ENCODE measurements at regions not wholly inside any gene's neighbourhood (a gene's known extent, or its start where the extent isn't known, plus 50 kb on each side); places are given as distances from the start of the nearest gene placed in this dataset.

GRCh38 chr6:100167585-100167984, 173.6 kb upstream of the MCHR2 start:
- H3K9me2 ChIP-seq (ENCODE audit: insufficient read depth): no peaks in the 10 kb centered on the region
- H3K4me1 ChIP-seq (replicated peaks; ENCODE audit: insufficient read depth): no peaks in the 10 kb centered on the region
- no peak overlapping the region for H3K27ac ChIP-seq
- no peaks in the 10 kb centered on the region for H3F3A ChIP-seq (ENCODE audit: insufficient read depth, low read depth)
- H4K20me1 ChIP-seq (ENCODE audit: insufficient read depth): no peaks in the 10 kb centered on the region
- H3K27me3 ChIP-seq (ENCODE audit: insufficient read depth, low read depth): no peaks in the 10 kb centered on the region
- no peak overlapping the region for H2AFZ ChIP-seq
- no peak for DNase-seq
- TF ChIP-seq EZH2 (IDR thresholded peaks at IDR 0.05; ENCODE audit: low read depth): no peak
- TF ChIP-seq, protein P1, sequence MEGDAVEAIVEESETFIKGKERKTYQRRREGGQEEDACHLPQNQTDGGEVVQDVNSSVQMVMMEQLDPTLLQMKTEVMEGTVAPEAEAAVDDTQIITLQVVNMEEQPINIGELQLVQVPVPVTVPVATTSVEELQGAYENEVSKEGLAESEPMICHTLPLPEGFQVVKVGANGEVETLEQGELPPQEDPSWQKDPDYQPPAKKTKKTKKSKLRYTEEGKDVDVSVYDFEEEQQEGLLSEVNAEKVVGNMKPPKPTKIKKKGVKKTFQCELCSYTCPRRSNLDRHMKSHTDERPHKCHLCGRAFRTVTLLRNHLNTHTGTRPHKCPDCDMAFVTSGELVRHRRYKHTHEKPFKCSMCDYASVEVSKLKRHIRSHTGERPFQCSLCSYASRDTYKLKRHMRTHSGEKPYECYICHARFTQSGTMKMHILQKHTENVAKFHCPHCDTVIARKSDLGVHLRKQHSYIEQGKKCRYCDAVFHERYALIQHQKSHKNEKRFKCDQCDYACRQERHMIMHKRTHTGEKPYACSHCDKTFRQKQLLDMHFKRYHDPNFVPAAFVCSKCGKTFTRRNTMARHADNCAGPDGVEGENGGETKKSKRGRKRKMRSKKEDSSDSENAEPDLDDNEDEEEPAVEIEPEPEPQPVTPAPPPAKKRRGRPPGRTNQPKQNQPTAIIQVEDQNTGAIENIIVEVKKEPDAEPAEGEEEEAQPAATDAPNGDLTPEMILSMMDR (conservative IDR thresholded peaks at IDR 0.05): no peak
- no peak overlapping the region for H3K4me2 ChIP-seq
- H3K9me3 ChIP-seq (ENCODE audit: insufficient read depth, low read depth): no peaks in the 10 kb centered on the region
- BruUV-seq (replicated peaks): no TSS peak
- no peaks in the 10 kb centered on the region for H3K79me2 ChIP-seq (ENCODE audit: low read depth)
- CTCF ChIA-PET: no interaction called here
- H3K36me3 ChIP-seq (ENCODE audit: low read depth): no peaks in the 10 kb centered on the region
- H3K4me3 ChIP-seq: no peak overlapping the region
- POLR2A ChIA-PET (ENCODE audit: unreplicated experiment): no interaction called here
- intact Hi-C loops (cut with micrococcal nuclease; ENCODE audit: unreplicated experiment): no loop called here

DNA sequence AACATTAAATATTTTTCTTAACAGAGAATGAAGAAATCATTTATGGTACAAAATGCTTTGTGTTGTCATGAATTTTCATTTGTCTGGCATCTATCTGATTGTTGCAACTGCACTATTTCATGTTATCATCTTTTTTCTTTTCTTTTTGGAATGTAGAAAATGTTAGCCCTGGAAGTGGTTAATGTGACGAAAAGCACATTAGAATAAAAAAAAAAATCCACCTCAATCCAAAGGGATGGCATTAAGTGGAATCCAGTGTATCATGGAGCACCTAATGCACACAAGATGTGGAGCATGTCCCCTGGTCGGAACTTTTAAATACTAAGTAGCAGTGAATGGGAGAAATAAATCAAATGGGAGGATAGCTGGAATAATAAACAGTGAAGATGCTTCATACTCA, 172.9 kb upstream of the MCHR2 start:
- DNase-seq: no peak
- ChIA-PET CTCF (no interaction called here), POLR2A (ENCODE audit: unreplicated experiment) (no interaction called here)
- Histone ChIP-seq H3K4me2 (no peak overlapping the region), H3K36me3 (ENCODE audit: low read depth) (no peaks in the 10 kb centered on the region), H3K9me2 (ENCODE audit: insufficient read depth) (no peaks in the 10 kb centered on the region), H3K9me3 (ENCODE audit: insufficient read depth, low read depth) (no peaks in the 10 kb centered on the region), H3K27ac (no peak overlapping the region), H3K79me2 (ENCODE audit: low read depth) (no peaks in the 10 kb centered on the region), H3K4me1 (replicated peaks; ENCODE audit: insufficient read depth) (no peaks in the 10 kb centered on the region), H3K27me3 (ENCODE audit: insufficient read depth, low read depth) (no peaks in the 10 kb centered on the region), H4K20me1 (ENCODE audit: insufficient read depth) (no peaks in the 10 kb centered on the region), H3F3A (ENCODE audit: insufficient read depth, low read depth) (no peaks in the 10 kb centered on the region), H2AFZ (no peak overlapping the region), H3K4me3 (no peak overlapping the region)
- intact Hi-C loops (cut with micrococcal nuclease; ENCODE audit: unreplicated experiment): no loop called here
- TF ChIP-seq, protein P1 (conservative IDR thresholded peaks at IDR 0.05): no peak
- no peak for TF ChIP-seq EZH2 (IDR thresholded peaks at IDR 0.05; ENCODE audit: low read depth)
- BruUV-seq (replicated peaks): no TSS peak

DNA sequence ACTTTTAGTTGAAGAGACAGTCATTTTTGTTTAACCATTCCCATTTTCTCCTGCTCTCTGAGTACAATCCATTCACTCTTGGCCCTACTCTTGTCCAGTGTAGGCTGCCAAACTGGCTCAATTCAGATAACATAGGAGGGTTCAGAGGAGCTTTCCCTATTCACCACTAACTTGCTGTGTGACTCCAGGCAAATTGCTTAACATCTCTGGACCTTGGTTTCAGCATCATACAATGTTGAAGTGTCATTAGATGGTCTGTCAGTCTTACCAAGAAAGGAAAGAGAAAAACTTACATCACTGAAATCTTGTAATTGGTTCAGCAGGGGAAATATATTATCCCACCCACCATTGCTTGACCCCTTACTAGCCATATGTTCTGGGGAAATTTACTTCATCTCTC, 171.4 kb upstream of the MCHR2 start:
- no peaks in the 10 kb centered on the region for H3K9me3 ChIP-seq (ENCODE audit: insufficient read depth, low read depth)
- no peaks in the 10 kb centered on the region for H3F3A ChIP-seq (ENCODE audit: insufficient read depth, low read depth)
- no peak overlapping the region for H3K4me3 ChIP-seq
- no peak for DNase-seq
- ChIA-PET CTCF (no interaction called here), POLR2A (ENCODE audit: unreplicated experiment) (no interaction called here)
- TF ChIP-seq, protein P1 (conservative IDR thresholded peaks at IDR 0.05): no peak
- TF ChIP-seq EZH2 (IDR thresholded peaks at IDR 0.05; ENCODE audit: low read depth): no peak
- H3K36me3 ChIP-seq (ENCODE audit: low read depth): no peaks in the 10 kb centered on the region
- no peaks in the 10 kb centered on the region for H3K4me1 ChIP-seq (replicated peaks; ENCODE audit: insufficient read depth)
- BruUV-seq (replicated peaks): no TSS peak
- no peak overlapping the region for H3K27ac ChIP-seq
- no peaks in the 10 kb centered on the region for H4K20me1 ChIP-seq (ENCODE audit: insufficient read depth)
- H3K4me2 ChIP-seq: no peak overlapping the region
- no peaks in the 10 kb centered on the region for H3K79me2 ChIP-seq (ENCODE audit: low read depth)
- no peak overlapping the region for H2AFZ ChIP-seq
- H3K9me2 ChIP-seq (ENCODE audit: insufficient read depth): no peaks in the 10 kb centered on the region
- no peaks in the 10 kb centered on the region for H3K27me3 ChIP-seq (ENCODE audit: insufficient read depth, low read depth)
- intact Hi-C loops (cut with micrococcal nuclease; ENCODE audit: unreplicated experiment): no loop called here
